ENCODE measurements at regions not wholly inside any gene's neighbourhood (a gene's known extent, or its start where the extent isn't known, plus 50 kb on each side); places are given as distances from the start of the nearest gene placed in this dataset.

GRCh38 chr4:85268961-85269360, 206.0 kb upstream of the ARHGAP24 start:
- no peak for DNase-seq

- DNase-seq = no peak
These were observed 200.0 kb upstream of the ARHGAP24 start for GRCh38 chr4:85274955-85275354.

- no peak for DNase-seq
These were observed 194.0 kb upstream of the ARHGAP24 start for GRCh38 chr4:85280963-85281362.

- no peak for DNase-seq
These were observed 183.7 kb upstream of the ARHGAP24 start for GRCh38 chr4:85291226-85291625.

GRCh38 chr4:85298037-85298436, 176.9 kb upstream of the ARHGAP24 start:
- DNase-seq = no peak

- DNase-seq = no peak
These were observed 172.7 kb upstream of the ARHGAP24 start for GRCh38 chr4:85302193-85302736.

GRCh38 chr4:85302756-85303155, 172.2 kb upstream of the ARHGAP24 start:
- DNase-seq = no peak

- DNase-seq = no peak
These were observed 156.5 kb upstream of the ARHGAP24 start for GRCh38 chr4:85318415-85318814.

GRCh38 chr4:85358831-85359230, 116.1 kb upstream of the ARHGAP24 start:
- DNase-seq = no peak

- no peak for DNase-seq
These were observed 112.4 kb upstream of the ARHGAP24 start for GRCh38 chr4:85362550-85362949.

GRCh38 chr4:85367815-85368214, 107.1 kb upstream of the ARHGAP24 start:
- DNase-seq = no peak

- DNase-seq = no peak
These were observed 106.7 kb upstream of the ARHGAP24 start for GRCh38 chr4:85368240-85368639.

GRCh38 chr4:85368932-85369331, 106.0 kb upstream of the ARHGAP24 start:
- DNase-seq = no peak

GRCh38 chr4:85369703-85370380, 105.1 kb upstream of the ARHGAP24 start:
- no peak for DNase-seq

GRCh38 chr4:85370400-85371032, 104.4 kb upstream of the ARHGAP24 start:
- DNase-seq = no peak

GRCh38 chr4:85372966-85373365, 102.0 kb upstream of the ARHGAP24 start:
- DNase-seq = no peak

GRCh38 chr4:85376285-85376684, 98.7 kb upstream of the ARHGAP24 start:
- DNase-seq = no peak

GRCh38 chr4:85381968-85382367, 93.0 kb upstream of the ARHGAP24 start:
- no peak for DNase-seq

GRCh38 chr4:85391071-85391470, 83.9 kb upstream of the ARHGAP24 start:
- no peak for DNase-seq

- no peak for DNase-seq
These were observed 83.2 kb upstream of the ARHGAP24 start for GRCh38 chr4:85391589-85392410.

GRCh38 chr4:85393201-85393600, 81.7 kb upstream of the ARHGAP24 start:
- no peak for DNase-seq

GRCh38 chr4:85398276-85398675, 76.7 kb upstream of the ARHGAP24 start:
- DNase-seq = no peak

- DNase-seq = no peak
These were observed 75.7 kb upstream of the ARHGAP24 start for GRCh38 chr4:85399270-85399669.

GRCh38 chr4:85402371-85402770, 72.6 kb upstream of the ARHGAP24 start:
- no peak for DNase-seq

All from stimulated activated CD4-positive, alpha-beta T cell treated with anti-CD3 and anti-CD28 coated beads, Interleukin-2, amount 100 ng/mL, for 48 hours (primary cell).